ACC112 (cell line): ENCODE measurements at regions not wholly inside any gene's neighbourhood (a gene's known extent, or its start where the extent isn't known, plus 50 kb on each side); places are given as distances from the start of the nearest gene placed in this dataset.

Experiments
- H2AFZ ChIP-seq: fragments of 200-600 bp; sonication (generic); one replicate; pipeline ENCODE4 v1.6.0; 2017; ENCODE audit warnings: antibody characterized with exemption, low read length; ENCODE audit not compliant: unreplicated experiment
- H3K27ac ChIP-seq: fragments of 200-600 bp; sonication (generic); 2 replicates; pipeline ENCODE4 v1.5.1; 2014; ENCODE audit warnings: low read depth, mild to moderate bottlenecking, antibody characterized with exemption, low read length, moderate library complexity
- H3K27me3 ChIP-seq: fragments of 200-600 bp; sonication (generic); 2 replicates; pipeline ENCODE4 v1.6.1; 2014; ENCODE audit warnings: mild to moderate bottlenecking, antibody characterized with exemption, low read length, moderate library complexity, mixed read lengths; ENCODE audit not compliant: insufficient read depth
- H3K36me3 ChIP-seq: fragments of 200-600 bp; sonication (generic); 2 replicates; pipeline ENCODE4 v1.6.1; 2016; ENCODE audit warnings: mild to moderate bottlenecking, antibody characterized with exemption, low read length, moderate library complexity, mixed read lengths; ENCODE audit not compliant: insufficient read depth
- H3K4me1 ChIP-seq: fragments of 200-600 bp; sonication (generic); one replicate; pipeline ENCODE4 v1.6.1; 2016; ENCODE audit warnings: low read length, mixed read lengths; ENCODE audit not compliant: insufficient read depth, unreplicated experiment, control insufficient read depth
- H3K4me3 ChIP-seq: fragments of 200-600 bp; sonication (generic); 2 replicates; pipeline ENCODE4 v1.5.1; 2014; ENCODE audit warnings: mild to moderate bottlenecking, low read depth, low read length
- H3K79me2 ChIP-seq: fragments of 200-600 bp; sonication (generic); one replicate; pipeline ENCODE4 v1.6.0; 2016; ENCODE audit warnings: low read length; ENCODE audit not compliant: control insufficient read depth, unreplicated experiment, insufficient read depth

GRCh38 chr11:116432301-116432700 lies 340.5 kb downstream of the BUD13 start:
- Histone ChIP-seq H2AFZ (no peak overlapping the region), H3K27me3 (no peaks in the 10 kb centered on the region), H3K27ac (no peak overlapping the region), H3K4me1 (no peaks in the 10 kb centered on the region), H3K79me2 (no peaks in the 10 kb centered on the region), H3K4me3 (no peak overlapping the region), H3K36me3 (no peaks in the 10 kb centered on the region)

GRCh38 chr11:116431842-116432241 lies 340.9 kb downstream of the BUD13 start:
- Histone ChIP-seq H3K4me1 (no peaks in the 10 kb centered on the region), H3K79me2 (no peaks in the 10 kb centered on the region), H3K27ac (no peak overlapping the region), H2AFZ (no peak overlapping the region), H3K36me3 (no peaks in the 10 kb centered on the region), H3K4me3 (no peak overlapping the region), H3K27me3 (no peaks in the 10 kb centered on the region)

- H3K4me1 ChIP-seq = no peaks in the 10 kb centered on the region
- H3K79me2 ChIP-seq = no peaks in the 10 kb centered on the region
- no peak overlapping the region for H2AFZ ChIP-seq
- no peak overlapping the region for H3K4me3 ChIP-seq
- no peaks in the 10 kb centered on the region for H3K36me3 ChIP-seq
- no peak overlapping the region for H3K27ac ChIP-seq
- no peaks in the 10 kb centered on the region for H3K27me3 ChIP-seq
Measured at GRCh38 chr11:116428638-116428975, 344.2 kb downstream of the BUD13 start.

- no peak overlapping the region for H3K27ac ChIP-seq
- no peaks in the 10 kb centered on the region for H3K79me2 ChIP-seq
- no peaks in the 10 kb centered on the region for H3K4me1 ChIP-seq
- no peak overlapping the region for H3K4me3 ChIP-seq
- no peaks in the 10 kb centered on the region for H3K36me3 ChIP-seq
- H3K27me3 ChIP-seq = no peaks in the 10 kb centered on the region
- no peak overlapping the region for H2AFZ ChIP-seq
Measured at GRCh38 chr11:116427903-116428637, 344.7 kb downstream of the BUD13 start.

GRCh38 chr11:116427337-116427902 lies 345.4 kb downstream of the BUD13 start:
- Histone ChIP-seq H3K79me2 (no peaks in the 10 kb centered on the region), H3K4me1 (no peaks in the 10 kb centered on the region), H3K27me3 (no peaks in the 10 kb centered on the region), H3K27ac (no peak overlapping the region), H3K36me3 (no peaks in the 10 kb centered on the region), H3K4me3 (no peak overlapping the region), H2AFZ (no peak overlapping the region)

- H3K36me3 ChIP-seq = no peaks in the 10 kb centered on the region
- no peak overlapping the region for H3K4me3 ChIP-seq
- no peaks in the 10 kb centered on the region for H3K27me3 ChIP-seq
- no peaks in the 10 kb centered on the region for H3K4me1 ChIP-seq
- H2AFZ ChIP-seq = no peak overlapping the region
- no peak overlapping the region for H3K27ac ChIP-seq
- H3K79me2 ChIP-seq = no peaks in the 10 kb centered on the region
Measured at GRCh38 chr11:116426761-116427160, 346.0 kb downstream of the BUD13 start.

GRCh38 chr11:116424615-116425261 lies 348.0 kb downstream of the BUD13 start:
- no peaks in the 10 kb centered on the region for H3K36me3 ChIP-seq
- no peak overlapping the region for H2AFZ ChIP-seq
- H3K79me2 ChIP-seq = no peaks in the 10 kb centered on the region
- H3K4me3 ChIP-seq = no peak overlapping the region
- no peaks in the 10 kb centered on the region for H3K4me1 ChIP-seq
- no peaks in the 10 kb centered on the region for H3K27me3 ChIP-seq
- H3K27ac ChIP-seq = no peak overlapping the region

- no peak overlapping the region for H2AFZ ChIP-seq
- no peaks in the 10 kb centered on the region for H3K4me1 ChIP-seq
- H3K79me2 ChIP-seq = no peaks in the 10 kb centered on the region
- no peaks in the 10 kb centered on the region for H3K36me3 ChIP-seq
- no peaks in the 10 kb centered on the region for H3K27me3 ChIP-seq
- no peak overlapping the region for H3K4me3 ChIP-seq
- no peak overlapping the region for H3K27ac ChIP-seq
Measured at GRCh38 chr11:116422956-116423600, 349.7 kb downstream of the BUD13 start.

GRCh38 chr11:116422556-116422955 lies 350.2 kb downstream of the BUD13 start:
- Histone ChIP-seq H3K4me1 (no peaks in the 10 kb centered on the region), H3K79me2 (no peaks in the 10 kb centered on the region)

GRCh38 chr11:116421529-116422185 lies 351.1 kb downstream of the BUD13 start:
- Histone ChIP-seq H2AFZ (no peak overlapping the region), H3K27me3 (no peaks in the 10 kb centered on the region), H3K4me1 (no peaks in the 10 kb centered on the region), H3K27ac (no peak overlapping the region), H3K79me2 (no peaks in the 10 kb centered on the region), H3K36me3 (no peaks in the 10 kb centered on the region), H3K4me3 (no peak overlapping the region)

More at GRCh38 chr11:116422556-116422955, 350.2 kb downstream of the BUD13 start:
- Histone ChIP-seq H3K4me3 (no peak overlapping the region), H3K27ac (no peak overlapping the region), H3K36me3 (no peaks in the 10 kb centered on the region), H3K27me3 (no peaks in the 10 kb centered on the region), H2AFZ (no peak overlapping the region)
